NCI-H1105 treated with DMSO at 0.1 percent for 48 hours (cell line): ENCODE measurements at regions not wholly inside any gene's neighbourhood (a gene's known extent, or its start where the extent isn't known, plus 50 kb on each side); places are given as distances from the start of the nearest gene placed in this dataset.

ENCODE experiments used
- DNase-seq: peaks from one replicate; lab custom pipeline; 2025; lab: John Stamatoyannopoulos, UW

DNA sequence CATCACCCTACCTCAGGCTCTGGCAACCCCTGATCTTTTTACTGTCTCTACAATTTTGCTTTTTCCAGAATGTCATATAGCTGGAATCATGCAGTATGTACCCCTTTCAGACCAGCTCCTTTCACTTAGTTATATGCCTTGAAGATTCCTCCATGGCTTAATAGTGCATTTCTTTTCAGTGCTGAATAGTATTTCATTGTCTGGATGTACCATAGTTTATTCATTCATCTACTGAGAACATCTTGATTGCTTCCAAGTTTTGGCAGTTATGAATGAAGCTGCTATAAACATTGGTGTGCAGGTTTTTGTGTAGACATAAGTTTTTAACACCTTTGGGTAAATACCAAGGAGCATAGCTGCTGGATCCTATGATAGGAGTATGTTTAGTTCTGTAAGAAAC is 50.8 kb upstream of the ANP32A start:
- no peak for DNase-seq

DNA sequence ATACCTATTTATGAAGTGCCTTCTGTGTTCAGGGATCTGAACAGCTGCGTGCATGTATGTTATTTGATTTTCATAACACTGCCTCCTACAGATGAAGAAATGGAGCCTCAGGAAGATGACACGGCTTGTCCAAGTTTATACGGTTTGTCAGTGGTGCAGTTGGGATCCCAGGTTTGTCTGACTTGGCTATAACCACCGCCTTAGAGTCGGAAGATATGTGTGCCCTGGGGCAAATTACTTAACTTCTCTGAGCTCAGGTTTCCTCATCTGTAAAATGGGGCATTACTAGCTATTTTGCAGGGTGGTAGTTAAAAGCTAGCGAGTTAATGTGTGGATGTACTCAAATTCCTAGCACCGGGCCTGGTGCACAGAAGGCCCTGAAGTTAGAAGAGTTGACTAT is 54.1 kb upstream of the ANP32A start:
- no peak for DNase-seq

DNA sequence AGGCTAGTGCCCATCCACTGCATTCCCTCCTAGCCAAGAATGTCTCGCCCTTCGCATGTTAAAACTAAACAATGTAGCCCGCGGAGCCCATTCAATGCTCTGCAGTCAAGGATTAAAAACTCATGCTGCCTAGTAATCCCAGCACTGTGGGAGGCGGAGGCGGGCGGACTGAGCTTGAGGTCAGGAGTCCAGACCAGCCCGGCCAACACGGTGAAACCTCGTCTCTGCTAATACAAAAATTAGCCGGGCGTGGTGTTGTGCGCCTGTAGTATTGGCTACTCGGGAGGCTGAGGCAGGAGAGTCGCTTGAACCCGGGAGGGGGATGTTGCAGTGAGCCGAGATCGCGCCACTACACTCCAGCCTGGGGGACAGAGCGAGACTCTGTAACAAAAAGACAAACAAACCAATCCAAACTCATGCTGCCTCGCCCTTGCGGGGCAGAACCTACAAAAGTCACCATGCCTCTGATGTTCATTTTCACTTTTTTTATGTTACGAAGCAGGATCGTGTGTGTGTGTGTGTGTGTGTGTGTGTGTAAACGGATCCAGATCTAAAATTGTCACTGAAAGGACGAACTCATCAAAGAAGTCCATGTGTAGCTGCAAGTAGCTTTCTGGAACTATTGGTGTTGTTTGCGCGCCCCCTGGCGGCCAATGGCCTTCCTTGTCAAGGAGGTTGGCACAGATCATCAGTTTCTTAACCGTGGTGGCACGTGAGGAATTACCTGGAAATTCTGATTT is 54.8 kb upstream of the SPESP1 start:
- peak; percentile 87 for DNase-seq

DNA sequence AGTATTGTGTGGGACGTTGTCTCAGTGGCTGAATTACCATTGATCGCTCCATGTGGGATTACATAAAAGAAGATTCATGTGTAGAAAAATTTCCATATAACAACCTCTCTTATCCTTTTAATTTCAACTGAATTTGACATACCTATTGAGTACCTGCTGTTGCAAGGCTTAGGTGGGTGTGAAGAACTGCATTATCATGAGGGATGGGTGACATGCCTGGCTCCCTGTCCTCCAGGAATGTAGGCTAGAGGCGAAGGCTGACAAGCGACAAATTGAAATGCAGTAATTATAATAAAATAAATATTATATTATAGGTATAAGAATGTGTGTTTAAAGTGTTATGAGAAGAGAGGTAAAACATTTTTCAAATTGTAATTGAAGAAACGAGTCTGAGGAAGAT is 52.7 kb upstream of the SPESP1 start:
- DNase-seq, result no peak

DNA sequence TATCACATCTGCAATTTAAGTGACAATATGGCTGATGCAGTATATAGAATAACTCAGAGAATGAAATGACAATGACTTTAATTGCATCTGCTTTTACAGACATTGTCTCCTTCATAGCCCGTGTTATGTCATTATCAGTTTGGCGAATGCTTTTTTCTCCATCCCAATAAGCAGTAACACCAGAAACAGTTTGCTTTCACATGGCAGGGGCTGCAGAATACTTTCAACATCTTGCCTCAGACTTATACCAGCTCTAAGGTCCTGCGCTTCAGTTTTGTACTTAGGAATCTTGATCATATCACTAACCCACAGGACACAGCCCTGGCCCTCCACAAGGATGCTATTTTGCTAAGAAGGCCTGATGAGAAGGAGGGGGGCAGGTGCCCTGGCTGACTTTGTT is 49.9 kb upstream of the SPESP1 start:
- DNase-seq, result no peak
